Mesendoderm (in vitro differentiated cells): ENCODE measurements at regions not wholly inside any gene's neighbourhood (a gene's known extent, or its start where the extent isn't known, plus 50 kb on each side); places are given as distances from the start of the nearest gene placed in this dataset.

Experiments used
- DNase-seq: peaks from one replicate; pipeline ENCODE4 v3.0.0; 2013
- H2AK5ac ChIP-seq: 2 replicates; pipeline ENCODE4 v1.6.1; 2013; ENCODE audit warnings: low read length, inconsistent platforms
- H2BK120ac ChIP-seq: 2 replicates; pipeline ENCODE4 v1.6.1; 2013; ENCODE audit warnings: low read depth, mild to moderate bottlenecking, low read length, moderate library complexity, mixed read lengths
- H2BK15ac ChIP-seq: replicated peaks from 2 replicates; pipeline ENCODE4 v1.6.1; 2013; ENCODE audit warnings: low read depth, mild to moderate bottlenecking, moderate library complexity
- H2BK5ac ChIP-seq: 2 replicates; pipeline ENCODE4 v1.6.1; 2013; ENCODE audit warnings: low read length, inconsistent platforms
- H3K18ac ChIP-seq: 2 replicates; pipeline ENCODE4 v1.6.1; 2013; ENCODE audit warnings: mild to moderate bottlenecking, low read length, mixed read lengths
- H3K23ac ChIP-seq: one replicate; pipeline ENCODE4 v1.6.1; 2013; ENCODE audit warnings: low read length
- H3K27ac ChIP-seq: 2 replicates; pipeline ENCODE4 v1.5.1; 2013; ENCODE audit warnings: low read depth, mild to moderate bottlenecking, inconsistent platforms, low read length, moderate library complexity
- H3K27me3 ChIP-seq: 2 replicates; pipeline ENCODE4 v1.6.1; 2013; ENCODE audit warnings: low read length, control low read depth, mild to moderate bottlenecking, inconsistent platforms; ENCODE audit not compliant: insufficient read depth, poor library complexity
- H3K36me3 ChIP-seq: 2 replicates; pipeline ENCODE4 v1.6.1; 2013; ENCODE audit warnings: low read length, inconsistent platforms; ENCODE audit not compliant: control insufficient read depth, insufficient read depth
- H3K4ac ChIP-seq: one replicate; pipeline ENCODE4 v1.6.1; 2013; ENCODE audit warnings: low read depth, mild to moderate bottlenecking, low read length, moderate library complexity
- H3K4me1 ChIP-seq: 2 replicates; pipeline ENCODE4 v1.6.1; 2013; ENCODE audit warnings: low read depth, low read length, inconsistent platforms; ENCODE audit not compliant: control insufficient read depth
- H3K4me2 ChIP-seq: 2 replicates; pipeline ENCODE4 v1.6.1; 2013; ENCODE audit warnings: low read length
- H3K4me3 ChIP-seq: 2 replicates; pipeline ENCODE4 v1.5.1; 2013; ENCODE audit warnings: mild to moderate bottlenecking, low read length
- H3K56ac ChIP-seq: one replicate; pipeline ENCODE4 v1.6.1; 2013; ENCODE audit warnings: low read length
- H3K79me1 ChIP-seq: 2 replicates; pipeline ENCODE4 v1.6.1; 2013; ENCODE audit warnings: low read length, inconsistent platforms
- H3K79me2 ChIP-seq: 2 replicates; pipeline ENCODE4 v1.6.1; 2013; ENCODE audit warnings: mild to moderate bottlenecking, low read length; ENCODE audit not compliant: control insufficient read depth, insufficient read depth
- H3K9ac ChIP-seq: 2 replicates; pipeline ENCODE4 v1.6.1; 2013; ENCODE audit warnings: low read length, inconsistent platforms
- H4K5ac ChIP-seq: one replicate; pipeline ENCODE4 v1.6.1; 2013; ENCODE audit warnings: low read length
- H4K8ac ChIP-seq: one replicate; pipeline ENCODE4 v1.6.1; 2013; ENCODE audit warnings: low read depth, mild to moderate bottlenecking, control low read depth, low read length, moderate library complexity
- WGBS: extraction: QIAGEN DNeasy Blood & Tissue Kit; methylation state at CpG from one replicate; pipeline ENCODE4 v1.1.7; 2013; ENCODE audit warnings: low lambda C conversion rate, missing lambda C conversion rate; ENCODE audit not compliant: insufficient coverage; ENCODE audit errors: extremely low coverage; 5-methylcytosine and 5-hydroxymethylcytosine counted together

GRCh38 chr17:56735842-56736241 is 97.9 kb downstream of the C17orf67 start:
- no peaks in the 10 kb centered on the region for H3K36me3 ChIP-seq
- no peak overlapping the region for H3K4me2 ChIP-seq
- H2BK15ac ChIP-seq, result no peak overlapping the region
- H4K5ac ChIP-seq, result no peak overlapping the region
- H2AK5ac ChIP-seq, result no peak overlapping the region
- no CpG with 5 or more reads among the region's 6 CpGs for WGBS
- no peak overlapping the region for H3K23ac ChIP-seq
- H3K79me1 ChIP-seq, result no peaks in the 10 kb centered on the region
- H3K27ac ChIP-seq, result no peak overlapping the region
- no peak overlapping the region for H3K18ac ChIP-seq
- no peak overlapping the region for H4K8ac ChIP-seq
- DNase-seq, result no peak
- no peak overlapping the region for H3K4me3 ChIP-seq
- no peak overlapping the region for H2BK5ac ChIP-seq
- H3K9ac ChIP-seq, result no peak overlapping the region
- no peaks in the 10 kb centered on the region for H3K79me2 ChIP-seq
- no peak overlapping the region for H3K4ac ChIP-seq
- H3K56ac ChIP-seq, result no peak overlapping the region
- H2BK120ac ChIP-seq, result no peak overlapping the region
- H3K27me3 ChIP-seq, result no peaks in the 10 kb centered on the region
- no peaks in the 10 kb centered on the region for H3K4me1 ChIP-seq

- no peak overlapping the region for H3K9ac ChIP-seq
- peak; percentile 32 for DNase-seq
- H4K8ac ChIP-seq, result no peak overlapping the region
- H3K27me3 ChIP-seq, result no peaks in the 10 kb centered on the region
- no peak overlapping the region for H2BK120ac ChIP-seq
- no peak overlapping the region for H2AK5ac ChIP-seq
- no peak overlapping the region for H4K5ac ChIP-seq
- no peak overlapping the region for H2BK15ac ChIP-seq
- H3K36me3 ChIP-seq, result no peaks in the 10 kb centered on the region
- no CpG with 5 or more reads among the region's 22 CpGs for WGBS
- no peaks in the 10 kb centered on the region for H3K4me1 ChIP-seq
- no peak overlapping the region for H3K23ac ChIP-seq
- H3K18ac ChIP-seq, result no peak overlapping the region
- H3K79me2 ChIP-seq, result no peaks in the 10 kb centered on the region
- H3K27ac ChIP-seq, result no peak overlapping the region
- H3K4ac ChIP-seq, result no peak overlapping the region
- H3K4me2 ChIP-seq, result no peak overlapping the region
- H2BK5ac ChIP-seq, result no peak overlapping the region
- no peak overlapping the region for H3K4me3 ChIP-seq
- H3K79me1 ChIP-seq, result no peaks in the 10 kb centered on the region
- no peak overlapping the region for H3K56ac ChIP-seq
These were observed 96.1 kb downstream of the C17orf67 start for GRCh38 chr17:56737421-56738161.

- Histone ChIP-seq H2BK5ac (no peak overlapping the region), H3K4me3 (no peak overlapping the region), H3K9ac (no peak overlapping the region), H3K79me2 (no peaks in the 10 kb centered on the region), H3K36me3 (no peaks in the 10 kb centered on the region), H2AK5ac (no peak overlapping the region), H3K23ac (no peak overlapping the region), H3K4me1 (no peaks in the 10 kb centered on the region), H4K8ac (no peak overlapping the region), H3K18ac (no peak overlapping the region), H3K56ac (no peak overlapping the region), H3K79me1 (no peaks in the 10 kb centered on the region), H2BK15ac (no peak overlapping the region), H2BK120ac (no peak overlapping the region), H4K5ac (no peak overlapping the region), H3K4ac (no peak overlapping the region), H3K27ac (no peak overlapping the region), H3K27me3 (no peaks in the 10 kb centered on the region), H3K4me2 (no peak overlapping the region)
- no peak for DNase-seq
These were observed 94.3 kb downstream of the C17orf67 start for GRCh38 chr17:56739376-56739775.

- Histone ChIP-seq H3K4me3 (no peak overlapping the region), H3K9ac (no peak overlapping the region), H2AK5ac (no peak overlapping the region), H3K4me2 (no peak overlapping the region), H3K79me2 (no peaks in the 10 kb centered on the region), H3K4ac (no peak overlapping the region), H3K23ac (no peak overlapping the region), H2BK120ac (no peak overlapping the region), H4K8ac (no peak overlapping the region), H3K27ac (no peak overlapping the region), H3K18ac (no peak overlapping the region), H3K4me1 (no peaks in the 10 kb centered on the region), H2BK15ac (no peak overlapping the region), H3K79me1 (no peaks in the 10 kb centered on the region), H3K27me3 (no peaks in the 10 kb centered on the region), H4K5ac (no peak overlapping the region), H3K56ac (no peak overlapping the region), H2BK5ac (no peak overlapping the region), H3K36me3 (no peaks in the 10 kb centered on the region)
- WGBS, result no CpG with 5 or more reads among the region's 6 CpGs
- no peak for DNase-seq
These were observed 93.9 kb downstream of the C17orf67 start for GRCh38 chr17:56739776-56740175.

GRCh38 chr17:56740481-56740880 is 93.2 kb downstream of the C17orf67 start:
- Histone ChIP-seq H3K79me1 (no peaks in the 10 kb centered on the region), H4K8ac (no peak overlapping the region), H3K23ac (no peak overlapping the region), H2BK120ac (no peak overlapping the region), H3K18ac (no peak overlapping the region), H2BK15ac (no peak overlapping the region), H3K27ac (no peak overlapping the region), H2AK5ac (no peak overlapping the region), H2BK5ac (no peak overlapping the region), H3K4me1 (no peaks in the 10 kb centered on the region), H3K36me3 (no peaks in the 10 kb centered on the region), H3K9ac (no peak overlapping the region), H3K56ac (no peak overlapping the region), H3K4me3 (no peak overlapping the region), H3K79me2 (no peaks in the 10 kb centered on the region), H3K4ac (no peak overlapping the region), H3K27me3 (no peaks in the 10 kb centered on the region), H4K5ac (no peak overlapping the region), H3K4me2 (no peak overlapping the region)
- DNase-seq, result no peak
- no CpG with 5 or more reads among the region's 3 CpGs for WGBS
